ENCODE measurements at regions not wholly inside any gene's neighbourhood (a gene's known extent, or its start where the extent isn't known, plus 50 kb on each side); places are given as distances from the start of the nearest gene placed in this dataset.
"Not testable (repeated sequence)": the region's sequence is repeated elsewhere in the genome, so short reads cannot be mapped to it uniquely, and the experiment has no call there.

GRCh38 chr22:15816470-15816869, 126.6 kb downstream of the POTEH start:
- WGBS (ENCODE audit: extremely low coverage, insufficient read length, low lambda C conversion rate): no CpG with 5 or more reads among the region's 3 CpGs
- H3K36me3 Mint-ChIP-seq (ENCODE audit: insufficient read depth in 1 of 3, low read depth in 3 of 3): not testable (repeated sequence)

GRCh38 chr22:15817264-15817663, 127.4 kb downstream of the POTEH start:
- not testable (repeated sequence) for H3K4ac ChIP-seq (ENCODE audit: low read depth, low read length); H3K27ac Mint-ChIP-seq; H2BK120ac ChIP-seq (ENCODE audit: low read depth, low read length, poor library complexity, severe bottlenecking); H3K9me3 Mint-ChIP-seq; H3K4me1 Mint-ChIP-seq; H3K23me2 ChIP-seq (ENCODE audit: insufficient read length, low read depth, low read length, poor library complexity, severe bottlenecking); H3K9ac ChIP-seq (ENCODE audit: extremely low read depth, insufficient read length, low read length); H2BK5ac ChIP-seq (ENCODE audit: insufficient read length, low read length); H3T11ph ChIP-seq (ENCODE audit: low read length); H3K4me1 ChIP-seq (ENCODE audit: insufficient read depth, low read length); H3K9me3 ChIP-seq (ENCODE audit: control insufficient read depth, low read depth, low read length); H2BK15ac ChIP-seq (ENCODE audit: low read depth, low read length); H3K56ac ChIP-seq (ENCODE audit: insufficient read length, low read depth, low read length); H2AFZ ChIP-seq (ENCODE audit: low read length); H3K14ac ChIP-seq (ENCODE audit: insufficient read depth, low read length); H3K4me2 ChIP-seq (ENCODE audit: insufficient read depth, insufficient read length, low read length); H3K27me3 Mint-ChIP-seq (ENCODE audit: low read depth); H4K5ac ChIP-seq (ENCODE audit: insufficient read length, low read depth, low read length); H3K23ac ChIP-seq (ENCODE audit: insufficient read length, low read depth, low read length); H3K27ac ChIP-seq (ENCODE audit: insufficient read length, low read depth, low read length); H4K8ac ChIP-seq (replicated peaks; ENCODE audit: insufficient read length, low read depth, low read length); H2BK20ac ChIP-seq (ENCODE audit: low read depth, low read length, poor library complexity, severe bottlenecking); H3K79me2 ChIP-seq (ENCODE audit: insufficient read depth, low read length); H3K4me3 Mint-ChIP-seq; DNase-seq; H3K79me1 ChIP-seq (ENCODE audit: insufficient read depth, low read depth, low read length, poor library complexity, severe bottlenecking); H2BK12ac ChIP-seq (ENCODE audit: insufficient read length, low read depth, low read length); H4K91ac ChIP-seq (ENCODE audit: insufficient read length, low read depth, low read length); H2AK5ac ChIP-seq (ENCODE audit: insufficient read length, low read length); H4K20me1 ChIP-seq (ENCODE audit: control insufficient read depth, insufficient read depth, insufficient read length); H3K18ac ChIP-seq (ENCODE audit: insufficient read length, low read depth, low read length); H3K27me3 ChIP-seq (ENCODE audit: insufficient read depth, low read length); H3K36me3 Mint-ChIP-seq (ENCODE audit: insufficient read depth in 1 of 3, low read depth in 3 of 3)
- no CpG with 5 or more reads among the region's 2 CpGs for WGBS (ENCODE audit: extremely low coverage, insufficient read length, low lambda C conversion rate)

More at GRCh38 chr22:15816470-15816869, 126.6 kb downstream of the POTEH start:
- not testable (repeated sequence) for H3K23ac ChIP-seq (ENCODE audit: insufficient read length, low read depth, low read length); H3K4me1 ChIP-seq (ENCODE audit: insufficient read depth, low read length); H3K9me3 Mint-ChIP-seq; H2AK5ac ChIP-seq (ENCODE audit: insufficient read length, low read length); H3K9ac ChIP-seq (ENCODE audit: extremely low read depth, insufficient read length, low read length); H3K4me2 ChIP-seq (ENCODE audit: insufficient read depth, insufficient read length, low read length); H4K8ac ChIP-seq (replicated peaks; ENCODE audit: insufficient read length, low read depth, low read length); H3K4me1 Mint-ChIP-seq; H3K27me3 Mint-ChIP-seq (ENCODE audit: low read depth); H3K79me1 ChIP-seq (ENCODE audit: insufficient read depth, low read depth, low read length, poor library complexity, severe bottlenecking); H3K4ac ChIP-seq (ENCODE audit: low read depth, low read length); H3K9me3 ChIP-seq (ENCODE audit: control insufficient read depth, low read depth, low read length); H2BK12ac ChIP-seq (ENCODE audit: insufficient read length, low read depth, low read length); H3K79me2 ChIP-seq (ENCODE audit: insufficient read depth, low read length); H3K27ac Mint-ChIP-seq; H4K5ac ChIP-seq (ENCODE audit: insufficient read length, low read depth, low read length); H3K27ac ChIP-seq (ENCODE audit: insufficient read length, low read depth, low read length); H4K91ac ChIP-seq (ENCODE audit: insufficient read length, low read depth, low read length); H2BK5ac ChIP-seq (ENCODE audit: insufficient read length, low read length); H3K56ac ChIP-seq (ENCODE audit: insufficient read length, low read depth, low read length); H2AFZ ChIP-seq (ENCODE audit: low read length); H3K4me3 Mint-ChIP-seq; H2BK20ac ChIP-seq (ENCODE audit: low read depth, low read length, poor library complexity, severe bottlenecking); H3K14ac ChIP-seq (ENCODE audit: insufficient read depth, low read length); H2BK120ac ChIP-seq (ENCODE audit: low read depth, low read length, poor library complexity, severe bottlenecking); H4K20me1 ChIP-seq (ENCODE audit: control insufficient read depth, insufficient read depth, insufficient read length); H3K18ac ChIP-seq (ENCODE audit: insufficient read length, low read depth, low read length); H3K23me2 ChIP-seq (ENCODE audit: insufficient read length, low read depth, low read length, poor library complexity, severe bottlenecking); DNase-seq; H3T11ph ChIP-seq (ENCODE audit: low read length); H3K27me3 ChIP-seq (ENCODE audit: insufficient read depth, low read length); H2BK15ac ChIP-seq (ENCODE audit: low read depth, low read length)

Measured in H9 (cell line).